GM20000 (cell line): ENCODE measurements at regions not wholly inside any gene's neighbourhood (a gene's known extent, or its start where the extent isn't known, plus 50 kb on each side); places are given as distances from the start of the nearest gene placed in this dataset.

Experiments used
- DNase-seq: peaks from one replicate; pipeline ENCODE4 v3.0.0; 2012; ENCODE audit warnings: low spot score
- CTCF ChIP-seq: IDR thresholded peaks from 2 replicates; pipeline ENCODE4 v1.5.1; 2012; ENCODE audit warnings: mild to moderate bottlenecking, control low read depth; ENCODE audit errors: extremely low read depth, missing control alignments

- no peak for TF ChIP-seq CTCF
- DNase-seq: no peak
These were observed 49.8 kb downstream of the PLCE1 start for GRCh38 chr10:94043431-94043990.

GRCh38 chr10:94046098-94046497 is 52.4 kb downstream of the PLCE1 start:
- no peak for DNase-seq
- TF ChIP-seq CTCF: no peak

GRCh38 chr10:94047293-94047692 is 53.6 kb downstream of the PLCE1 start:
- TF ChIP-seq CTCF: no peak
- no peak for DNase-seq

GRCh38 chr10:94049911-94050310 is 56.2 kb downstream of the PLCE1 start:
- DNase-seq: no peak
- TF ChIP-seq CTCF: no peak

GRCh38 chr10:94052281-94052680 is 58.5 kb downstream of the PLCE1 start:
- no peak for DNase-seq
- no peak for TF ChIP-seq CTCF

GRCh38 chr10:94052866-94053791 is 59.4 kb downstream of the PLCE1 start:
- DNase-seq: no peak
- no peak for TF ChIP-seq CTCF

- no peak for TF ChIP-seq CTCF
- no peak for DNase-seq
These were observed 65.6 kb downstream of the PLCE1 start for GRCh38 chr10:94059178-94059883.
